PC-3 (cell line): ENCODE measurements at regions not wholly inside any gene's neighbourhood (a gene's known extent, or its start where the extent isn't known, plus 50 kb on each side); places are given as distances from the start of the nearest gene placed in this dataset.

Source experiments
- ATAC-seq: fragments of 200-7000 bp; cut with Tn5 transposase; 2 replicates; pipeline ENCODE4 v1.9.1; 2020; ENCODE audit warnings: mild to moderate bottlenecking, moderate library complexity
- BruUV-seq: library from RNA; stranded (reverse); fragments of 400-500 nt; replicated peaks from 2 replicates; lab custom pipeline; 2021; lab: Mats Ljungman, UMichigan
- CTCF ChIA-PET: fragments of 300-600 bp; sonication (Branson Sonifier 250); formaldehyde crosslinking; loops from one replicate; lab custom pipeline; 2022; ENCODE audit warnings: antibody characterized with exemption; lab: Charles Lee
- POLR2A ChIA-PET: fragments of 300-600 bp; sonication (Branson Sonifier 250); formaldehyde crosslinking; loops from one replicate; lab custom pipeline; 2022; ENCODE audit warnings: antibody characterized with exemption; ENCODE audit not compliant: unreplicated experiment; lab: Charles Lee
- DNase-seq: peaks from one replicate; pipeline ENCODE4 v3.0.0-alpha.2; 2015
- H2AFZ ChIP-seq: fragments of 300-600 bp; sonication (generic); 2 replicates; pipeline ENCODE4 v1.6.0; 2016; ENCODE audit warnings: antibody characterized with exemption, low read length
- H3F3A ChIP-seq: fragments of 300-600 bp; sonication (generic); one replicate; pipeline ENCODE4 v1.6.0; 2017; ENCODE audit warnings: antibody characterized with exemption, low read length, control low read depth, mild to moderate bottlenecking; ENCODE audit not compliant: unreplicated experiment
- H3K27ac ChIP-seq: fragments of 300-600 bp; sonication (generic); 2 replicates; pipeline ENCODE4 v1.5.1; 2016; ENCODE audit warnings: mild to moderate bottlenecking, low read length
- H3K27me3 ChIP-seq: fragments of 300-600 bp; sonication (generic); 2 replicates; pipeline ENCODE4 v1.6.1; 2016; ENCODE audit warnings: low read length, mixed read lengths
- H3K36me3 ChIP-seq: fragments of 300-600 bp; sonication (generic); 2 replicates; pipeline ENCODE4 v1.6.1; 2016; ENCODE audit warnings: low read depth, mixed run types, low read length, mixed read lengths
- H3K4me1 ChIP-seq: fragments of 300-600 bp; sonication (generic); 2 replicates; pipeline ENCODE4 v1.5.1; 2016; ENCODE audit warnings: low read length; ENCODE audit not compliant: insufficient read depth
- H3K4me2 ChIP-seq: fragments of 300-600 bp; sonication (generic); 2 replicates; pipeline ENCODE4 v1.6.0; 2016; ENCODE audit warnings: low read length
- H3K4me3 ChIP-seq: fragments of 300-600 bp; sonication (generic); 2 replicates; pipeline ENCODE4 v1.5.1; 2016; ENCODE audit warnings: mild to moderate bottlenecking, low read length, mixed read lengths
- H3K79me2 ChIP-seq: fragments of 300-600 bp; sonication (generic); 2 replicates; pipeline ENCODE4 v1.6.1; 2017; ENCODE audit warnings: low read length, mixed read lengths
- H3K9ac ChIP-seq: fragments of 300-600 bp; sonication (generic); 2 replicates; pipeline ENCODE4 v1.6.0; 2016; ENCODE audit warnings: mild to moderate bottlenecking, low read length
- H3K9me2 ChIP-seq: fragments of 300-600 bp; sonication (generic); replicated peaks from 2 replicates; pipeline ENCODE4 v1.6.1; 2016; ENCODE audit warnings: mixed run types, low read length, mixed read lengths
- H3K9me3 ChIP-seq: fragments of 300-600 bp; sonication (generic); 2 replicates; pipeline ENCODE4 v1.6.1; 2016; ENCODE audit warnings: low read length, mixed read lengths
- H4K20me1 ChIP-seq: fragments of 300-600 bp; sonication (generic); 2 replicates; pipeline ENCODE4 v1.6.1; 2016; ENCODE audit warnings: low read length, mixed read lengths
- EZH2 ChIP-seq: fragments of 300-600 bp; sonication (generic); IDR thresholded peaks from one replicate; pipeline ENCODE4 v1.6.1; 2017; ENCODE audit warnings: antibody characterized with exemption, mild to moderate bottlenecking, low read length; ENCODE audit not compliant: unreplicated experiment
- EZH2phosphoT487 ChIP-seq: fragments of 300-600 bp; sonication (generic); IDR thresholded peaks from 2 replicates; pipeline ENCODE4 v1.6.1; 2018; ENCODE audit warnings: mild to moderate bottlenecking, antibody characterized with exemption, low read length, borderline replicate concordance
- intact Hi-C: fragments of 100-400 bp; cut with micrococcal nuclease; formaldehyde crosslinking; loops from 2 replicates; pipeline ENCODE4 v1.9.0; 2023
- TF ChIP-seq, protein P1 (sequence below): fragments of 300-600 bp; sonication (generic); conservative IDR thresholded peaks from 2 replicates; pipeline ENCODE4 v1.5.1; 2017; ENCODE audit warnings: antibody characterized with exemption, low read depth, mild to moderate bottlenecking, low read length

DNA sequence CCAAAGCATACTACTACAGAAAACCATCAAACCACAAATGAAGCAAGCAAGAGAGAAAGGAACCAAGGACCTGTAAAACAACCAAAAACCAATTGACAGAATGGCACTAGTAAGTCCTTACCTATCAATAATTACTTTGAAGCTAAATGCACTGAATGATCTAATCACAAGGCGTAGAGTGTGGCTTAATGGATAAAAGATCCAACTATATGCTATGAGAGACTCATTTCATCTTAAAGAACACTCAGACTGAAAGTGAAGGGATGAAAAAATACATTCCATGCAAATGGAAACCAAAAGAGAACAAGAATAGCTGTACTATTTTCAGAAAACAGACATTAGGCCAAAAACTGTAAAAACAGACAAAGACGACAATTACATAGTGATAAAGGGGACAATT is 70.7 kb downstream of the CRPPA start:
- no TSS peak for BruUV-seq
- intact Hi-C loops = loop anchor here (10.0 kb wide), 2 partner anchors 144 to 214 kb away; no protein-coding TSS in a partner anchor
- H3K79me2 ChIP-seq = no peaks in the 10 kb centered on the region
- no peak overlapping the region for H3K27ac ChIP-seq
- no peak for ATAC-seq
- H3K27me3 ChIP-seq = no peaks in the 10 kb centered on the region
- no peaks in the 10 kb centered on the region for H3K36me3 ChIP-seq
- CTCF ChIA-PET = no interaction called here
- TF ChIP-seq EZH2phosphoT487 = no peak
- TF ChIP-seq, protein P1, sequence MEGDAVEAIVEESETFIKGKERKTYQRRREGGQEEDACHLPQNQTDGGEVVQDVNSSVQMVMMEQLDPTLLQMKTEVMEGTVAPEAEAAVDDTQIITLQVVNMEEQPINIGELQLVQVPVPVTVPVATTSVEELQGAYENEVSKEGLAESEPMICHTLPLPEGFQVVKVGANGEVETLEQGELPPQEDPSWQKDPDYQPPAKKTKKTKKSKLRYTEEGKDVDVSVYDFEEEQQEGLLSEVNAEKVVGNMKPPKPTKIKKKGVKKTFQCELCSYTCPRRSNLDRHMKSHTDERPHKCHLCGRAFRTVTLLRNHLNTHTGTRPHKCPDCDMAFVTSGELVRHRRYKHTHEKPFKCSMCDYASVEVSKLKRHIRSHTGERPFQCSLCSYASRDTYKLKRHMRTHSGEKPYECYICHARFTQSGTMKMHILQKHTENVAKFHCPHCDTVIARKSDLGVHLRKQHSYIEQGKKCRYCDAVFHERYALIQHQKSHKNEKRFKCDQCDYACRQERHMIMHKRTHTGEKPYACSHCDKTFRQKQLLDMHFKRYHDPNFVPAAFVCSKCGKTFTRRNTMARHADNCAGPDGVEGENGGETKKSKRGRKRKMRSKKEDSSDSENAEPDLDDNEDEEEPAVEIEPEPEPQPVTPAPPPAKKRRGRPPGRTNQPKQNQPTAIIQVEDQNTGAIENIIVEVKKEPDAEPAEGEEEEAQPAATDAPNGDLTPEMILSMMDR = no peak
- no peak for TF ChIP-seq EZH2
- no peaks in the 10 kb centered on the region for H3K9me2 ChIP-seq
- no peak for DNase-seq
- no peaks in the 10 kb centered on the region for H3K9me3 ChIP-seq
- no peak overlapping the region for H2AFZ ChIP-seq
- POLR2A ChIA-PET = interaction anchor here (0.6 to 0.7 kb wide), 2 partner anchors 70 to 272 kb away, joined by 4 read pairs; no protein-coding TSS in a partner anchor
- no peak overlapping the region for H3K4me3 ChIP-seq
- H3K4me1 ChIP-seq = peaks cover 38% of the 10 kb centered on the region
- no peak overlapping the region for H3K9ac ChIP-seq
- peaks cover 7% of the 10 kb centered on the region for H3F3A ChIP-seq
- no peaks in the 10 kb centered on the region for H4K20me1 ChIP-seq
- no peak overlapping the region for H3K4me2 ChIP-seq

DNA sequence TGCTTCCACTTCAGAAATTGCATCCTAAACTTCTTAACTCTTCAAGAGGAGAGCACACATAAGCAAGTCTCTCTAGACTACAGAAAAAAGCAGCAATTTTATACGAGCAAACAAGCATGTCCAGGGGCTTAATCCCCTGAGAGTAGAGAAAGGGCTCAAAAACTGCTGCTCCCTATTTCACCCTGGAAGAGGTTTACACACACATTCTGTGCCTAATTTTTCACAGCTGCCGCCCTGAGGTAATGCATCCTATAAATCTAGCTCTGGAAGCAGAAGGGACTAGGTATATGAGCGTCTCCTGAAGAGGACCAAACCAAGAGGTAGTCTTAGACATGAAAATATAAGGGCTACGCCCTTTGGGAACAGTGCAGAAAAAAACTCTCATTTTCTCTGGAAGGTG is 73.1 kb downstream of the CRPPA start:
- BruUV-seq = no TSS peak
- TF ChIP-seq, protein P1 = no peak
- TF ChIP-seq EZH2phosphoT487 (no peak), EZH2 (no peak)
- no peak overlapping the region for H3K4me3 ChIP-seq
- intact Hi-C loops = loop anchor here (5.0 kb wide), 1 partner anchor 221 kb away; no protein-coding TSS in a partner anchor
- DNase-seq = no peak
- no peaks in the 10 kb centered on the region for H3K9me3 ChIP-seq
- H3K36me3 ChIP-seq = no peaks in the 10 kb centered on the region
- H3K4me1 ChIP-seq = peaks cover 29% of the 10 kb centered on the region
- no peak for ATAC-seq
- peaks cover 7% of the 10 kb centered on the region for H3F3A ChIP-seq
- no peaks in the 10 kb centered on the region for H3K9me2 ChIP-seq
- ChIA-PET POLR2A (no interaction called here), CTCF (interaction anchor here (0.6 kb wide), 1 partner anchor 270 kb away, joined by 3 read pairs; no protein-coding TSS in a partner anchor)
- no peaks in the 10 kb centered on the region for H4K20me1 ChIP-seq
- H3K4me2 ChIP-seq = no peak overlapping the region
- H3K27me3 ChIP-seq = no peaks in the 10 kb centered on the region
- no peak overlapping the region for H3K27ac ChIP-seq
- H3K79me2 ChIP-seq = no peaks in the 10 kb centered on the region
- H2AFZ ChIP-seq = no peak overlapping the region
- no peak overlapping the region for H3K9ac ChIP-seq

DNA sequence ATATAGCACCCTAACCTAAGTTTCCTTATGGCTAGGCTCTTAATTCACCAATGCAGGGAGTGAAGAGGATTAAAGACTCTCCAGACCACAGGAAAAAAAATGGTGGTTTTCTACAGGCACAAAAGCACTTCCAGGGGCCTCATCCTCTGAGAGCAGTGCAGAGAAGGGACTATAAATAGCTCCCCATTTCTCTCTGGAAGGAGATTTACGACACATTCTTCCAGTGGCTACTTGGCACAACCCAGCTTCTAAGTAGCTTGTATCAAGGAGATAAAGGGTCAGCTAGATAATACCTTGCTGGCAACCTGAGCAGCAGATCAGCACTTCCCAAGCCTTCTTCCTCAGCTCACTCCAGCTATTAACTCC is 73.5 kb downstream of the CRPPA start:
- ATAC-seq (no peak), DNase-seq (no peak)
- POLR2A ChIA-PET = no interaction called here
- peaks cover 7% of the 10 kb centered on the region for H3F3A ChIP-seq
- H3K9ac ChIP-seq = no peak overlapping the region
- H3K4me1 ChIP-seq = peaks cover 29% of the 10 kb centered on the region
- H3K4me3 ChIP-seq = no peak overlapping the region
- no peaks in the 10 kb centered on the region for H3K9me2 ChIP-seq
- intact Hi-C loops = loop anchor here (2.0 to 5.0 kb wide), 2 partner anchors 73 to 221 kb away; partner anchors contain the start of gene CRPPA
- no peaks in the 10 kb centered on the region for H3K79me2 ChIP-seq
- no peak overlapping the region for H2AFZ ChIP-seq
- no TSS peak for BruUV-seq
- no peak overlapping the region for H3K4me2 ChIP-seq
- no peaks in the 10 kb centered on the region for H3K36me3 ChIP-seq
- H4K20me1 ChIP-seq = no peaks in the 10 kb centered on the region
- CTCF ChIA-PET = interaction anchor here (0.6 kb wide), 1 partner anchor 270 kb away, joined by 3 read pairs; no protein-coding TSS in a partner anchor
- no peaks in the 10 kb centered on the region for H3K9me3 ChIP-seq
- no peaks in the 10 kb centered on the region for H3K27me3 ChIP-seq
- H3K27ac ChIP-seq = no peak overlapping the region
- TF ChIP-seq EZH2 = no peak
- TF ChIP-seq, protein P1 = no peak
- TF ChIP-seq EZH2phosphoT487 = no peak
